ENCODE measurements at regions not wholly inside any gene's neighbourhood (a gene's known extent, or its start where the extent isn't known, plus 50 kb on each side); places are given as distances from the start of the nearest gene placed in this dataset.

DNA sequence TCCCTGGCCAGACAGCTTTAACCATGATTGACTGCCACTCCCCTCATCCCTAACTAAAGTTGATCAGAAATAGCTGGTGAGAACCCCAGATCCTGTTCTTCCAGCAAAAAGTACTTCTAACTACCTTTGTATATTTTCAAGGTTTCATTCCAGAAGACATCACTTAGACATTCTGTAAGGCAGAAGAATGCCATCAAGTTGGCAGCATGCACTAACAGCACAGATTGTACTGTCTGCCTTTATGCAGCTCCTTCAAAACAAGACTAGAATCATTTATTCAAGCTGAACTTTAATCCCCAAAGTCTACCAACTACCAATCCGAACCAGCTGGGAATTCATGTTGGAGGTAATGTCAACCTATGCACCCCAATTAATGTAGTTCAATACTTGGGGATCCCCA is 167.6 kb upstream of the KLHL1 start:
- H3K4me3 ChIP-seq, result no peak overlapping the region
- H3K79me2 ChIP-seq (ENCODE audit: low read depth), result no peaks in the 10 kb centered on the region
- H3K27ac ChIP-seq, result no peak overlapping the region
- no TSS peak for BruUV-seq (replicated peaks)
- TF ChIP-seq EZH2 (IDR thresholded peaks at IDR 0.05; ENCODE audit: low read depth), result no peak
- TF ChIP-seq CTCF (conservative IDR thresholded peaks at IDR 0.05), result no peak
- H3K4me1 ChIP-seq (replicated peaks; ENCODE audit: insufficient read depth), result no peaks in the 10 kb centered on the region
- DNase-seq, result no peak
- H3K4me2 ChIP-seq, result no peak overlapping the region
- no peaks in the 10 kb centered on the region for H3K27me3 ChIP-seq (ENCODE audit: insufficient read depth, low read depth)
- H2AFZ ChIP-seq, result no peak overlapping the region
- intact Hi-C loops (cut with micrococcal nuclease; ENCODE audit: unreplicated experiment), result no loop called here
- no peaks in the 10 kb centered on the region for H3K36me3 ChIP-seq (ENCODE audit: low read depth)
- ChIA-PET POLR2A (ENCODE audit: unreplicated experiment) (no interaction called here), CTCF (no interaction called here)
- H3F3A ChIP-seq (ENCODE audit: insufficient read depth, low read depth), result no peaks in the 10 kb centered on the region
- H4K20me1 ChIP-seq (ENCODE audit: insufficient read depth), result no peaks in the 10 kb centered on the region
- no peaks in the 10 kb centered on the region for H3K9me3 ChIP-seq (ENCODE audit: insufficient read depth, low read depth)
- no peaks in the 10 kb centered on the region for H3K9me2 ChIP-seq (ENCODE audit: insufficient read depth)

GRCh38 chr13:70255406-70255991 is 147.2 kb upstream of the KLHL1 start:
- H3F3A ChIP-seq (ENCODE audit: insufficient read depth, low read depth), result no peaks in the 10 kb centered on the region
- H3K9me3 ChIP-seq (ENCODE audit: insufficient read depth, low read depth), result no peaks in the 10 kb centered on the region
- H3K9me2 ChIP-seq (ENCODE audit: insufficient read depth), result no peaks in the 10 kb centered on the region
- no peak overlapping the region for H3K4me3 ChIP-seq
- no peak for DNase-seq
- H4K20me1 ChIP-seq (ENCODE audit: insufficient read depth), result no peaks in the 10 kb centered on the region
- no peaks in the 10 kb centered on the region for H3K36me3 ChIP-seq (ENCODE audit: low read depth)
- no peaks in the 10 kb centered on the region for H3K79me2 ChIP-seq (ENCODE audit: low read depth)
- ChIA-PET POLR2A (ENCODE audit: unreplicated experiment) (no interaction called here), CTCF (no interaction called here)
- H3K4me1 ChIP-seq (replicated peaks; ENCODE audit: insufficient read depth), result no peaks in the 10 kb centered on the region
- no TSS peak for BruUV-seq (replicated peaks)
- TF ChIP-seq EZH2 (IDR thresholded peaks at IDR 0.05; ENCODE audit: low read depth) (no peak), CTCF (conservative IDR thresholded peaks at IDR 0.05) (no peak)
- no peak overlapping the region for H2AFZ ChIP-seq
- no peaks in the 10 kb centered on the region for H3K27me3 ChIP-seq (ENCODE audit: insufficient read depth, low read depth)
- H3K4me2 ChIP-seq, result no peak overlapping the region
- H3K27ac ChIP-seq, result no peak overlapping the region
- intact Hi-C loops (cut with micrococcal nuclease; ENCODE audit: unreplicated experiment), result no loop called here

- no peaks in the 10 kb centered on the region for H3K9me2 ChIP-seq (ENCODE audit: insufficient read depth)
- TF ChIP-seq EZH2 (IDR thresholded peaks at IDR 0.05; ENCODE audit: low read depth) (no peak), CTCF (conservative IDR thresholded peaks at IDR 0.05) (no peak)
- H3K27ac ChIP-seq, result no peak overlapping the region
- H3K4me2 ChIP-seq, result no peak overlapping the region
- no peak overlapping the region for H3K4me3 ChIP-seq
- H3K36me3 ChIP-seq (ENCODE audit: low read depth), result no peaks in the 10 kb centered on the region
- no peaks in the 10 kb centered on the region for H3K79me2 ChIP-seq (ENCODE audit: low read depth)
- H2AFZ ChIP-seq, result no peak overlapping the region
- no peaks in the 10 kb centered on the region for H3K27me3 ChIP-seq (ENCODE audit: insufficient read depth, low read depth)
- intact Hi-C loops (cut with micrococcal nuclease; ENCODE audit: unreplicated experiment), result no loop called here
- no peaks in the 10 kb centered on the region for H4K20me1 ChIP-seq (ENCODE audit: insufficient read depth)
- no peaks in the 10 kb centered on the region for H3K9me3 ChIP-seq (ENCODE audit: insufficient read depth, low read depth)
- no peaks in the 10 kb centered on the region for H3K4me1 ChIP-seq (replicated peaks; ENCODE audit: insufficient read depth)
- POLR2A ChIA-PET (ENCODE audit: unreplicated experiment), result no interaction called here
- no TSS peak for BruUV-seq (replicated peaks)
- CTCF ChIA-PET, result no interaction called here
- DNase-seq, result no peak
- H3F3A ChIP-seq (ENCODE audit: insufficient read depth, low read depth), result no peaks in the 10 kb centered on the region
These were observed 145.6 kb upstream of the KLHL1 start for GRCh38 chr13:70253834-70254233.

All from PC-9 (cell line).